Lower leg skin (tissue), 3 donors: ENCODE measurements at regions not wholly inside any gene's neighbourhood (a gene's known extent, or its start where the extent isn't known, plus 50 kb on each side); places are given as distances from the start of the nearest gene placed in this dataset.

ENCODE experiments used
- CTCF ChIP-seq, 3 donors: fragments of 450-650 bp; IDR thresholded peaks; one replicate each; pipeline ENCODE4 v1.5.1; 2016; ENCODE audit warnings: antibody characterized with exemption in 3 of 3, mild to moderate bottlenecking in 3 of 3, moderate library complexity in 2 of 3
- POLR2A ChIP-seq, 2 donors: fragments of 450-650 bp; IDR thresholded peaks; one replicate each; pipeline ENCODE4 v1.6.1; 2016 to 2017; ENCODE audit warnings: antibody characterized with exemption in 2 of 2, mild to moderate bottlenecking in 1 of 2, moderate library complexity in 1 of 2

- TF ChIP-seq CTCF (IDR thresholded peaks at IDR 0.05) = no peak
- TF ChIP-seq POLR2A (IDR thresholded peaks at IDR 0.05) = no peak
These were observed 185.8 kb downstream of the GADD45G start for GRCh38 chr9:89790542-89791109.
